Kidney epithelial cell (primary cell): ENCODE measurements at regions not wholly inside any gene's neighbourhood (a gene's known extent, or its start where the extent isn't known, plus 50 kb on each side); places are given as distances from the start of the nearest gene placed in this dataset.
"Not testable (repeated sequence)": the region's sequence is repeated elsewhere in the genome, so short reads cannot be mapped to it uniquely, and the experiment has no call there.

Experiments used
- DNase-seq: peaks from one replicate; pipeline ENCODE4 v3.0.0-alpha.2; 2010; ENCODE audit warnings: low read depth
- H3K27me3 ChIP-seq: 2 replicates; pipeline ENCODE4 v1.6.0; 2011; ENCODE audit warnings: low read length; ENCODE audit not compliant: control insufficient read depth, insufficient read depth
- H3K36me3 ChIP-seq: 2 replicates; pipeline ENCODE4 v1.5.1; 2011; ENCODE audit warnings: low read length; ENCODE audit not compliant: control insufficient read depth, insufficient read depth
- H3K4me3 ChIP-seq: 2 replicates; pipeline ENCODE4 v1.5.1; 2011; ENCODE audit warnings: low read depth, mild to moderate bottlenecking, control low read depth, low read length
- CTCF ChIP-seq: IDR thresholded peaks from 2 replicates; pipeline ENCODE4 v1.5.1; 2011; ENCODE audit warnings: mild to moderate bottlenecking, moderate library complexity, low read length, control low read depth, inconsistent platforms; ENCODE audit not compliant: insufficient read depth, poor library complexity, severe bottlenecking

GRCh38 chr14:100430571-100430970 lies 107.4 kb downstream of the SLC25A47 start:
- no peak for DNase-seq
- H3K4me3 ChIP-seq = no peak overlapping the region
- no peaks in the 10 kb centered on the region for H3K36me3 ChIP-seq
- H3K27me3 ChIP-seq = no peaks in the 10 kb centered on the region
- TF ChIP-seq CTCF = no peak

- not testable (repeated sequence) for DNase-seq, H3K36me3 ChIP-seq, H3K27me3 ChIP-seq, H3K4me3 ChIP-seq
These were observed 108.3 kb downstream of the SLC25A47 start for GRCh38 chr14:100431461-100431860.

- TF ChIP-seq CTCF = no peak
- Histone ChIP-seq H3K36me3 (no peaks in the 10 kb centered on the region), H3K4me3 (no peak overlapping the region), H3K27me3 (no peaks in the 10 kb centered on the region)
- DNase-seq = no peak
These were observed 109.7 kb downstream of the SLC25A47 start for GRCh38 chr14:100432652-100433427.

GRCh38 chr14:100433428-100433814 lies 110.3 kb downstream of the SLC25A47 start:
- TF ChIP-seq CTCF = no peak
- DNase-seq = no peak
- Histone ChIP-seq H3K27me3 (no peaks in the 10 kb centered on the region), H3K36me3 (no peaks in the 10 kb centered on the region), H3K4me3 (no peak overlapping the region)

- Histone ChIP-seq H3K4me3 (no peak overlapping the region), H3K36me3 (no peaks in the 10 kb centered on the region), H3K27me3 (no peaks in the 10 kb centered on the region)
- TF ChIP-seq CTCF = no peak
- no peak for DNase-seq
These were observed 111.0 kb downstream of the SLC25A47 start for GRCh38 chr14:100434033-100434601.

- no peak for DNase-seq
- no peaks in the 10 kb centered on the region for H3K36me3 ChIP-seq
- no peak for TF ChIP-seq CTCF
- no peak overlapping the region for H3K4me3 ChIP-seq
- H3K27me3 ChIP-seq = no peaks in the 10 kb centered on the region
These were observed 111.8 kb downstream of the SLC25A47 start for GRCh38 chr14:100434911-100435438.
